Astrocyte (in vitro differentiated cells and primary cell): ENCODE measurements at regions not wholly inside any gene's neighbourhood (a gene's known extent, or its start where the extent isn't known, plus 50 kb on each side); places are given as distances from the start of the nearest gene placed in this dataset.
"Not testable (repeated sequence)": the region's sequence is repeated elsewhere in the genome, so short reads cannot be mapped to it uniquely, and the experiment has no call there.

Experiments
- DNase-seq: peaks from one replicate; pipeline ENCODE4 v3.0.0-alpha.2; 2010; ENCODE audit warnings: low read depth
- FAIRE-seq: peaks from 2 replicates; lab custom pipeline; 2011; peaks lifted over from hg19 to GRCh38; lab: Jason Lieb, UNC
- H2AFZ ChIP-seq: 2 replicates; pipeline ENCODE4 v1.6.0; 2012; ENCODE audit warnings: low read depth, low read length, inconsistent platforms
- H3K27ac ChIP-seq: 2 replicates; pipeline ENCODE4 v1.5.1; 2011; ENCODE audit warnings: low read depth, low read length, inconsistent platforms
- H3K27me3 ChIP-seq: 2 replicates; pipeline ENCODE4 v1.6.0; 2011; ENCODE audit warnings: low read length, inconsistent platforms; ENCODE audit not compliant: insufficient read depth
- H3K36me3 ChIP-seq: 2 replicates; pipeline ENCODE4 v1.5.1; 2011; ENCODE audit warnings: low read length, inconsistent platforms; ENCODE audit not compliant: insufficient read depth
- H3K4me1 ChIP-seq: 2 replicates; pipeline ENCODE4 v1.5.1; 2011; ENCODE audit warnings: low read length, inconsistent platforms; ENCODE audit not compliant: insufficient read depth
- H3K4me2 ChIP-seq: 2 replicates; pipeline ENCODE4 v1.6.0; 2012; ENCODE audit warnings: low read length, inconsistent platforms
- H3K4me3 ChIP-seq: 2 replicates; pipeline ENCODE4 v1.5.1; 2011; ENCODE audit warnings: low read depth, mild to moderate bottlenecking, low read length, inconsistent platforms; ENCODE audit not compliant: insufficient read depth
- H3K79me2 ChIP-seq: 2 replicates; pipeline ENCODE4 v1.6.0; 2012; ENCODE audit warnings: mild to moderate bottlenecking, low read length, inconsistent platforms; ENCODE audit not compliant: insufficient read depth
- H3K9ac ChIP-seq: 2 replicates; pipeline ENCODE4 v1.6.0; 2012; ENCODE audit warnings: mild to moderate bottlenecking, low read length, inconsistent platforms
- H3K9me3 ChIP-seq: 2 replicates; pipeline ENCODE4 v1.5.1; 2012; ENCODE audit warnings: low read depth, mild to moderate bottlenecking, low read length, inconsistent platforms; ENCODE audit not compliant: insufficient read depth
- H4K20me1 ChIP-seq: 2 replicates; pipeline ENCODE4 v1.6.0; 2012; ENCODE audit warnings: low read length, inconsistent platforms; ENCODE audit not compliant: insufficient read depth
- H3K27ac Mint-ChIP-seq: one replicate; pipeline ENCODE4 v1.8.0; 2021; ENCODE audit warnings: mild to moderate bottlenecking, mixed read lengths; ENCODE audit not compliant: unreplicated experiment
- H3K27me3 Mint-ChIP-seq: one replicate; pipeline ENCODE4 v1.8.0; 2021; ENCODE audit warnings: low read depth, mixed read lengths; ENCODE audit not compliant: unreplicated experiment
- H3K36me3 Mint-ChIP-seq: one replicate; pipeline ENCODE4 v1.8.0; 2021; ENCODE audit warnings: low read depth, mixed read lengths; ENCODE audit not compliant: unreplicated experiment
- H3K4me1 Mint-ChIP-seq: one replicate; pipeline ENCODE4 v1.8.0; 2021; ENCODE audit warnings: low read depth, mixed read lengths; ENCODE audit not compliant: unreplicated experiment
- H3K4me3 Mint-ChIP-seq: one replicate; pipeline ENCODE4 v1.8.0; 2021; ENCODE audit warnings: mild to moderate bottlenecking, moderate library complexity, mixed read lengths; ENCODE audit not compliant: unreplicated experiment
- H3K9me3 Mint-ChIP-seq: one replicate; pipeline ENCODE4 v1.8.0; 2021; ENCODE audit warnings: mild to moderate bottlenecking, mixed read lengths; ENCODE audit not compliant: unreplicated experiment
- EZH2 ChIP-seq: IDR thresholded peaks from 2 replicates; pipeline ENCODE4 v1.6.1; 2012; ENCODE audit warnings: mild to moderate bottlenecking, low read length, inconsistent platforms; ENCODE audit not compliant: insufficient read depth
- TF ChIP-seq, protein P1 (sequence below): IDR thresholded peaks from 2 replicates; pipeline ENCODE4 v1.5.1; 2011; ENCODE audit warnings: low read depth, mild to moderate bottlenecking, inconsistent platforms, low read length, moderate library complexity; ENCODE audit not compliant: insufficient read depth

DNA sequence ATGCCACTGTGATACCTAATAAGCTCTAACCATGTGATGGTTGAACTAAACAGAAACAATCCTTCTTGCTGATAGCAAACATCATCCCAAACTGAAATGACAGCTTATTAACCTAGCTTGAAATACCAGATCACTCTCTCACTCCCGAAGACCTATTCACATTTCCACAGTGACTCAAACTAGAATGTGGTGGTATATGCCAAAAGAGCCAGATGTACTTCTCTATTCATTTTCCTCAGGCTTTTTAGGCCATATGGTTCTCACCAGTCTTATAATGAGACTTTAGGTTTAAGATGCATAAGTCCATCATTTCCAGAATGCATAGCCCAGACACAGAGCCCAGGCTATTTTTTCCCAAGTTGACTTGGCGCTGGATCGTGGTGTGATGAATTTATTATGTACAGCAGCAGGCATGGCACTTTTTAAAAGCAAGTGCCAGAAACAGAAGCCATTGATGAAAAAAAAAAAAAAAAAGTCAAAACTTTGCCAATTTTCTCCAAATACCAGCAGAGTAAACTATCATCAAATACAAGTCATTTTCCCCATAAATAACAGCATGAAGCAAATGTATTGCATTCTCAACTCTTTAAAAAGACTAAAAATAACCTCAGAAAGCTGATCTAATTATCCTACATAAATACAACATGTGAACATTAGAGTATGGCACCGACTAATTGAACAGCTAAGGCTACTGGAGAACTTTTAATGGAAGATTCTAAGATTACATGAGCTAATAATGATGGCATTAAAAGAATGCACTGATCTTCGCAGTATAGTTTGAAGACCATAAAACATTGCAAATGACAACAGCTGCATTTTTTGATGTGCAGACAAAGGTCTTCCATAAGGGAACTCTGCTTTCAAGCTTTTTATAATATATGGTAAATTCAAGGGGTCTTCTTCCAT, 365.4 kb downstream of the LRRIQ3 start:
- TF ChIP-seq, protein P1, sequence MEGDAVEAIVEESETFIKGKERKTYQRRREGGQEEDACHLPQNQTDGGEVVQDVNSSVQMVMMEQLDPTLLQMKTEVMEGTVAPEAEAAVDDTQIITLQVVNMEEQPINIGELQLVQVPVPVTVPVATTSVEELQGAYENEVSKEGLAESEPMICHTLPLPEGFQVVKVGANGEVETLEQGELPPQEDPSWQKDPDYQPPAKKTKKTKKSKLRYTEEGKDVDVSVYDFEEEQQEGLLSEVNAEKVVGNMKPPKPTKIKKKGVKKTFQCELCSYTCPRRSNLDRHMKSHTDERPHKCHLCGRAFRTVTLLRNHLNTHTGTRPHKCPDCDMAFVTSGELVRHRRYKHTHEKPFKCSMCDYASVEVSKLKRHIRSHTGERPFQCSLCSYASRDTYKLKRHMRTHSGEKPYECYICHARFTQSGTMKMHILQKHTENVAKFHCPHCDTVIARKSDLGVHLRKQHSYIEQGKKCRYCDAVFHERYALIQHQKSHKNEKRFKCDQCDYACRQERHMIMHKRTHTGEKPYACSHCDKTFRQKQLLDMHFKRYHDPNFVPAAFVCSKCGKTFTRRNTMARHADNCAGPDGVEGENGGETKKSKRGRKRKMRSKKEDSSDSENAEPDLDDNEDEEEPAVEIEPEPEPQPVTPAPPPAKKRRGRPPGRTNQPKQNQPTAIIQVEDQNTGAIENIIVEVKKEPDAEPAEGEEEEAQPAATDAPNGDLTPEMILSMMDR: no peak
- TF ChIP-seq EZH2: no peak
- Mint-ChIP-seq H3K9me3 (no peaks in the 10 kb centered on the region), H3K4me3 (no peak overlapping the region), H3K27ac (no peak overlapping the region), H3K36me3 (no peaks in the 10 kb centered on the region), H3K27me3 (no peaks in the 10 kb centered on the region), H3K4me1 (peaks cover 5% of the 10 kb centered on the region)
- Histone ChIP-seq H3K4me1 (no peaks in the 10 kb centered on the region), H3K79me2 (no peaks in the 10 kb centered on the region), H3K9me3 (no peaks in the 10 kb centered on the region), H3K4me3 (no peak overlapping the region), H3K27me3 (no peaks in the 10 kb centered on the region), H3K4me2 (no peak overlapping the region), H3K27ac (no peak overlapping the region), H3K36me3 (no peaks in the 10 kb centered on the region), H4K20me1 (no peaks in the 10 kb centered on the region), H2AFZ (no peak overlapping the region), H3K9ac (no peak overlapping the region)
- FAIRE-seq (no peak), DNase-seq (peak; percentile 16)

DNA sequence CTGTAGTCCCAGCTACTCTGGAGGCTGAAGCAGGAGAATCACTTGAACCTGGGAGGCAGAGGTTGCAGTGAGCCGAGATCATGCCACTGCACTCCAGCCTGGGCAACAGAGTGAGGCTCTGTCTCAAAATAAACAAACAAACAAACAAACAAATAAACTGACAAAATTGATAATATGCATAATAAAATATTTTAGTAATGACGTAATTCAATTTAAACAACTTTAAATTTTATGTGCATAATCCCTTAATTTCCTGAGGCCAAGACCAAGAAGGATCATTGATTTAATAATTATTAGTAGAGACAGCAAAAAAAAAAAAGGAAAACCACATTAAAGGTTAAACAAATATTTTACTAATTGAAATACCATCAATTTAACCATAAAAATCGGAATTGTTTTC, 370.7 kb downstream of the LRRIQ3 start:
- H3K4me1 Mint-ChIP-seq, FAIRE-seq, H3K4me3 ChIP-seq, H3K9ac ChIP-seq, H3K36me3 ChIP-seq, H3K27me3 ChIP-seq, H3K4me2 ChIP-seq, H3K79me2 ChIP-seq, DNase-seq, H3K36me3 Mint-ChIP-seq, H4K20me1 ChIP-seq, H3K4me1 ChIP-seq, H3K27me3 Mint-ChIP-seq, H3K4me3 Mint-ChIP-seq, H3K27ac ChIP-seq, H2AFZ ChIP-seq, H3K27ac Mint-ChIP-seq, H3K9me3 ChIP-seq, H3K9me3 Mint-ChIP-seq: not testable (repeated sequence)

DNA sequence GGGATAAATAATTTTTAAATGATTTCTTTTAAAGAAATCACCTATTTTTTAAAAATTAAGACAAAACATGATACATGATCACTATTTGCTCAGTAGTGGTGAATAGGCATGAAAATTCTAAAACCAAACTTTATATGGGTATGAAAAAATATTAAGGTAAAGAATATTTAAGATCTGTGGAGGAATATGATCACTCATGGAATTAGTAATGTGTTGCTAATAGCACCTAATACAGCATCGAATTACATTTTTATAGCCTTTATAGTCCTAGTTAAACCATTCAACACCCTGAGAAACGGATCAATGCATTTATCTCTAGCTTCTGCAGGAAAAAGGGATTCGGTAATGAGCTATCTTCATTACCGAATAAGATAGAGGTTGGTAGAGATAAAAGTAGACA, 373.9 kb downstream of the LRRIQ3 start:
- H3K27ac ChIP-seq: no peak overlapping the region
- H3K9me3 ChIP-seq: no peaks in the 10 kb centered on the region
- Mint-ChIP-seq H3K9me3 (no peaks in the 10 kb centered on the region), H3K27me3 (no peaks in the 10 kb centered on the region), H3K27ac (no peak overlapping the region), H3K4me3 (no peak overlapping the region), H3K4me1 (peaks cover 8% of the 10 kb centered on the region), H3K36me3 (no peaks in the 10 kb centered on the region)
- H3K9ac ChIP-seq: no peak overlapping the region
- no peaks in the 10 kb centered on the region for H4K20me1 ChIP-seq
- no peaks in the 10 kb centered on the region for H3K4me1 ChIP-seq
- H3K79me2 ChIP-seq: no peaks in the 10 kb centered on the region
- no peak for DNase-seq
- H3K36me3 ChIP-seq: no peaks in the 10 kb centered on the region
- no peak overlapping the region for H2AFZ ChIP-seq
- no peak overlapping the region for H3K4me3 ChIP-seq
- no peak overlapping the region for H3K4me2 ChIP-seq
- TF ChIP-seq, protein P1: no peak
- H3K27me3 ChIP-seq: no peaks in the 10 kb centered on the region
- FAIRE-seq: no peak
